Prostate gland (tissue), 2 donors: ENCODE measurements at regions not wholly inside any gene's neighbourhood (a gene's known extent, or its start where the extent isn't known, plus 50 kb on each side); places are given as distances from the start of the nearest gene placed in this dataset.

Experiments used
- POLR2A ChIP-seq: fragments of 450-650 bp; IDR thresholded peaks from one replicate; pipeline ENCODE4 v1.6.1; 2016; ENCODE audit warnings: antibody characterized with exemption, mild to moderate bottlenecking
- TF ChIP-seq, protein P1 (sequence below), 4 experiments: fragments of 200-600 bp in 2 of 4; fragments of 450-650 bp in 2 of 4; sonication (generic) in 2 of 4; IDR thresholded peaks; 1 replicate in 3 of 4; 2 replicates in 1 of 4; pipeline ENCODE4 v1.5.1; 2016 to 2019; ENCODE audit warnings: antibody characterized with exemption in 4 of 4, mild to moderate bottlenecking in 2 of 4, moderate library complexity in 2 of 4

DNA sequence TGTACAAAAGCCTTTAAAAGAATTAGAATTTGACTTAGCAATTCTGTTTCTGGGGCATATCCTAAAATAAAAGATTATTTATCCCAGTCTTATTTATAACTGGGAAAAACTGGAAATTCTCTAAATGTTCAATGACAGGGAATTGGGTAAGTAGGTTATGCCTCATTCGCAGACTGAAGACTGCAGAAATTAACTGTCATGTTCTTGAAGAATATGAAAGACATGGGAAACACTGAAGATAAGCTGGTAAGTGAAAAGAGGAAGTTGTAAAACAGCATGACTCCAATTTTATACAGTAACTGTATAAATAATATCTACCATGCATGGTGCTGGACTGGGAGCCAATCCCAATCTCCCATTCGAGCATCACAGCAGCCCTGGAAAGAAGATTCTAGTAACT is 50.6 kb upstream of the SLC2A1 start:
- TF ChIP-seq, protein P1, sequence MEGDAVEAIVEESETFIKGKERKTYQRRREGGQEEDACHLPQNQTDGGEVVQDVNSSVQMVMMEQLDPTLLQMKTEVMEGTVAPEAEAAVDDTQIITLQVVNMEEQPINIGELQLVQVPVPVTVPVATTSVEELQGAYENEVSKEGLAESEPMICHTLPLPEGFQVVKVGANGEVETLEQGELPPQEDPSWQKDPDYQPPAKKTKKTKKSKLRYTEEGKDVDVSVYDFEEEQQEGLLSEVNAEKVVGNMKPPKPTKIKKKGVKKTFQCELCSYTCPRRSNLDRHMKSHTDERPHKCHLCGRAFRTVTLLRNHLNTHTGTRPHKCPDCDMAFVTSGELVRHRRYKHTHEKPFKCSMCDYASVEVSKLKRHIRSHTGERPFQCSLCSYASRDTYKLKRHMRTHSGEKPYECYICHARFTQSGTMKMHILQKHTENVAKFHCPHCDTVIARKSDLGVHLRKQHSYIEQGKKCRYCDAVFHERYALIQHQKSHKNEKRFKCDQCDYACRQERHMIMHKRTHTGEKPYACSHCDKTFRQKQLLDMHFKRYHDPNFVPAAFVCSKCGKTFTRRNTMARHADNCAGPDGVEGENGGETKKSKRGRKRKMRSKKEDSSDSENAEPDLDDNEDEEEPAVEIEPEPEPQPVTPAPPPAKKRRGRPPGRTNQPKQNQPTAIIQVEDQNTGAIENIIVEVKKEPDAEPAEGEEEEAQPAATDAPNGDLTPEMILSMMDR (IDR thresholded peaks at IDR 0.05), result no peak
- no peak for TF ChIP-seq POLR2A
